ENCODE measurements at regions not wholly inside any gene's neighbourhood (a gene's known extent, or its start where the extent isn't known, plus 50 kb on each side); places are given as distances from the start of the nearest gene placed in this dataset.

DNA sequence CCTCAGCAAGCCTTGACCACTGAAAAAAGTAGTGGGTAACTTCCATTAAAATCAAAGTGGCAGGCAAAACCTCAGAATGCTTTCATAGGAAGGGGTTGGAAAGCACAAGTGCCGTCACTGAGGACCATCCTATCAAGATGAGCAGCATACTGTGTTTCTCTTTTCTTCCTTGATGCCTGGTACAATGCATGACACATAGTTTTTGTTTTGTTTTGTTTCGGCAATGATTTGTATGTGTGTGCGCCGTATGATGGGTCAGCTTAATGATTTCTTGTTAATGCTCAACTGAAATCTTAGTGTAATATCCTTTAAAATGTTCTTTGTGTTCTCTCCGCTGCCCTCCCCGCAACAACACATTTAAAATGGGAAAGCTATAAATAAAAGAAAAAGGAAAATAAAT is 476.4 kb upstream of the KCNMB2 start:
- TF ChIP-seq, protein P1, sequence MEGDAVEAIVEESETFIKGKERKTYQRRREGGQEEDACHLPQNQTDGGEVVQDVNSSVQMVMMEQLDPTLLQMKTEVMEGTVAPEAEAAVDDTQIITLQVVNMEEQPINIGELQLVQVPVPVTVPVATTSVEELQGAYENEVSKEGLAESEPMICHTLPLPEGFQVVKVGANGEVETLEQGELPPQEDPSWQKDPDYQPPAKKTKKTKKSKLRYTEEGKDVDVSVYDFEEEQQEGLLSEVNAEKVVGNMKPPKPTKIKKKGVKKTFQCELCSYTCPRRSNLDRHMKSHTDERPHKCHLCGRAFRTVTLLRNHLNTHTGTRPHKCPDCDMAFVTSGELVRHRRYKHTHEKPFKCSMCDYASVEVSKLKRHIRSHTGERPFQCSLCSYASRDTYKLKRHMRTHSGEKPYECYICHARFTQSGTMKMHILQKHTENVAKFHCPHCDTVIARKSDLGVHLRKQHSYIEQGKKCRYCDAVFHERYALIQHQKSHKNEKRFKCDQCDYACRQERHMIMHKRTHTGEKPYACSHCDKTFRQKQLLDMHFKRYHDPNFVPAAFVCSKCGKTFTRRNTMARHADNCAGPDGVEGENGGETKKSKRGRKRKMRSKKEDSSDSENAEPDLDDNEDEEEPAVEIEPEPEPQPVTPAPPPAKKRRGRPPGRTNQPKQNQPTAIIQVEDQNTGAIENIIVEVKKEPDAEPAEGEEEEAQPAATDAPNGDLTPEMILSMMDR (conservative IDR thresholded peaks at IDR 0.05 in 1 of 2, IDR thresholded peaks at IDR 0.05 in 1 of 2; ENCODE audit: extremely low read depth in 1 of 2, insufficient read depth in 1 of 2, low read depth in 1 of 2, low read length in 2 of 2): no peak
- TF ChIP-seq EZH2 (IDR thresholded peaks at IDR 0.05; ENCODE audit: borderline replicate concordance, low read length): no peak

All from mammary epithelial cell (primary cell).